Esophagus squamous epithelium (tissue), 4 donors: ENCODE measurements at regions not wholly inside any gene's neighbourhood (a gene's known extent, or its start where the extent isn't known, plus 50 kb on each side); places are given as distances from the start of the nearest gene placed in this dataset.

Source experiments
- CTCF ChIP-seq, 6 experiments: fragments of 450-650 bp in 4 of 6; fragments of 200-600 bp in 2 of 6; sonication (generic) in 2 of 6; IDR thresholded peaks; one replicate each; pipeline ENCODE4 v1.5.1; 2016 to 2019; ENCODE audit warnings: antibody characterized with exemption in 6 of 6, mild to moderate bottlenecking in 4 of 6, moderate library complexity in 4 of 6
- POLR2A ChIP-seq, 4 donors: fragments of 450-650 bp; IDR thresholded peaks; one replicate each; pipeline ENCODE4 v1.6.1; 2017; ENCODE audit warnings: antibody characterized with exemption in 4 of 4, mild to moderate bottlenecking in 4 of 4, moderate library complexity in 3 of 4

DNA sequence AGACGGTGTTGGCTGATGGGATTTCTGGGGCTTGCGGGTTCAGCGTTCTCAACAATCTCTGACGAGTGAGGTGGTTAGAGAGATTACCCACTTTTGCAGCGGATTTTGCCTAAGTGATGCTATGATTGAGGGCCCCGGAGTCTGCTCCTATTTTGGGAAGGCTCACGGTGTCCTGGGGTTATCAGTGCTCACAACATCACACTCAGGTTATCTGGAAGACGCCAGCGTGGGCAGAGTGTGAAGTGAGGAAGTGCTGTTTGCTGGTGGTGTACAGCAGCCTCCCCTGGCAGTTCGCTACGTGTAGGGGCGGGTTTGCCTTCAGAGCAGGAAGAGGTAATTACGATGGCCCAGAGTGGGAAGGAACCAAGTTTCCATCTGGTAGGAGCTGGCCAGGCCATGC lies 341.2 kb upstream of the IRX2 start:
- TF ChIP-seq CTCF (IDR thresholded peaks at IDR 0.05) = no peak
- TF ChIP-seq POLR2A (IDR thresholded peaks at IDR 0.05) = no peak
